T-cell (primary cell): ENCODE measurements at regions not wholly inside any gene's neighbourhood (a gene's known extent, or its start where the extent isn't known, plus 50 kb on each side); places are given as distances from the start of the nearest gene placed in this dataset.
"Not testable (repeated sequence)": the region's sequence is repeated elsewhere in the genome, so short reads cannot be mapped to it uniquely, and the experiment has no call there.

Experiments used
- ATAC-seq, 4 experiments: fragments of 200-7000 bp in 3 of 4; fragments of 150-1000 bp in 1 of 4; cut with Tn5 transposase; replicated peaks in 1 of 4; 1 replicate in 3 of 4; 2 replicates in 1 of 4; pipeline ENCODE4 v1.10.0; 2021; ENCODE audit warnings: moderate library complexity in 3 of 4, mild to moderate bottlenecking in 2 of 4, moderate number of reproducible peaks in 1 of 4
- CTCF ChIA-PET, 2 donors: fragments of 300-600 bp; sonication (Branson Sonifier 250); formaldehyde crosslinking; loops; one replicate each; lab custom pipeline; 2022; ENCODE audit warnings: antibody characterized with exemption in 2 of 2; lab: Charles Lee
- POLR2A ChIA-PET, 2 donors: fragments of 300-600 bp; sonication (Branson Sonifier 250); formaldehyde crosslinking; loops; one replicate each; lab custom pipeline; 2022; ENCODE audit warnings: antibody characterized with exemption in 2 of 2; lab: Charles Lee
- DNase-seq, 35 experiments: peaks; one replicate each; pipeline versions ENCODE4 v3.0.0 to v3.0.0-alpha.2; 2013 to 2023
- H3K27ac ChIP-seq: one replicate; pipeline ENCODE4 v1.5.1; 2013; ENCODE audit warnings: low read length
- H3K27me3 ChIP-seq, 2 experiments: replicated peaks in 1 of 2; 1 replicate in 1 of 2; 2 replicates in 1 of 2; pipeline versions ENCODE4 v1.6.1 to v1.7.0; 2013; ENCODE audit warnings: low read length in 1 of 2, mixed read lengths in 1 of 2; ENCODE audit not compliant: control insufficient read depth in 2 of 2, insufficient read depth in 2 of 2; ENCODE audit errors: extremely low read depth in 1 of 2
- H3K36me3 ChIP-seq, 2 donors: 1 replicate in 1 of 2; 2 replicates in 1 of 2; pipeline versions ENCODE4 v1.6.1 to v1.7.0; 2013; ENCODE audit warnings: low read length in 1 of 2; ENCODE audit not compliant: control insufficient read depth in 2 of 2, insufficient read depth in 1 of 2; ENCODE audit errors: extremely low read depth in 1 of 2
- H3K4me1 ChIP-seq, 2 experiments: 1 replicate in 1 of 2; 2 replicates in 1 of 2; pipeline versions ENCODE4 v1.6.1 to v1.7.0; 2013; ENCODE audit warnings: low read length in 2 of 2, mixed read lengths in 1 of 2; ENCODE audit not compliant: insufficient read depth in 2 of 2, control insufficient read depth in 1 of 2; ENCODE audit errors: extremely low read depth in 1 of 2
- H3K4me3 ChIP-seq, 2 donors: 1 replicate in 1 of 2; 2 replicates in 1 of 2; pipeline versions ENCODE4 v1.5.1 to v1.7.0; 2013; ENCODE audit warnings: mild to moderate bottlenecking in 2 of 2, low read length in 1 of 2, moderate library complexity in 1 of 2; ENCODE audit not compliant: control insufficient read depth in 1 of 2; ENCODE audit errors: extremely low read depth in 1 of 2
- H3K9me3 ChIP-seq: 2 replicates; pipeline ENCODE4 v1.7.0; 2013
- H3K27ac Mint-ChIP-seq, 2 donors: one replicate each; pipeline ENCODE4 v1.8.0; 2020 to 2021; ENCODE audit warnings: mild to moderate bottlenecking in 2 of 2, mixed read lengths in 2 of 2
- H3K27me3 Mint-ChIP-seq, 2 donors: one replicate each; pipeline ENCODE4 v1.8.0; 2021 to 2022; ENCODE audit warnings: mixed read lengths in 2 of 2
- H3K36me3 Mint-ChIP-seq: one replicate; pipeline ENCODE4 v1.8.0; 2021; ENCODE audit warnings: mixed read lengths
- H3K4me1 Mint-ChIP-seq, 3 donors: one replicate each; pipeline ENCODE4 v1.8.0; 2020 to 2022; ENCODE audit warnings: mixed read lengths in 3 of 3, mild to moderate bottlenecking in 1 of 3
- H3K4me3 Mint-ChIP-seq, 3 donors: one replicate each; pipeline ENCODE4 v1.8.0; 2020 to 2022; ENCODE audit warnings: mild to moderate bottlenecking in 3 of 3, mixed read lengths in 3 of 3, moderate library complexity in 3 of 3
- H3K9me3 Mint-ChIP-seq, 3 donors: one replicate each; pipeline ENCODE4 v1.8.0; 2020 to 2022; ENCODE audit warnings: mixed read lengths in 3 of 3
- WGBS: methylation state at CpG from one replicate; pipeline ENCODE4 v1.1.5; 2013; ENCODE audit warnings: missing lambda C conversion rate; ENCODE audit not compliant: insufficient coverage; 5-methylcytosine and 5-hydroxymethylcytosine counted together

- DNase-seq (no peak), ATAC-seq (no peak)
- Mint-ChIP-seq H3K27ac (no peak overlapping the region), H3K4me3 (no peak overlapping the region), H3K27me3 (no peaks in the 10 kb centered on the region), H3K9me3 (peaks cover 0 to 14% (median 8%) of the 10 kb centered on the region in 3 donors), H3K36me3 (no peaks in the 10 kb centered on the region), H3K4me1 (no peaks in the 10 kb centered on the region)
- POLR2A ChIA-PET: no interaction called here
- Histone ChIP-seq H3K4me3 (no peak overlapping the region), H3K27ac (no peak overlapping the region), H3K9me3 (no peaks in the 10 kb centered on the region), H3K36me3 (no peaks in the 10 kb centered on the region), H3K27me3 (no peaks in the 10 kb centered on the region), H3K4me1 (no peaks in the 10 kb centered on the region)
- CTCF ChIA-PET: no interaction called here
- WGBS: 81% methylated on average over 3 of the region's 9 CpGs
Observed at GRCh38 chr7:119271147-119271779, 1001.7 kb upstream of the KCND2 start.

DNA sequence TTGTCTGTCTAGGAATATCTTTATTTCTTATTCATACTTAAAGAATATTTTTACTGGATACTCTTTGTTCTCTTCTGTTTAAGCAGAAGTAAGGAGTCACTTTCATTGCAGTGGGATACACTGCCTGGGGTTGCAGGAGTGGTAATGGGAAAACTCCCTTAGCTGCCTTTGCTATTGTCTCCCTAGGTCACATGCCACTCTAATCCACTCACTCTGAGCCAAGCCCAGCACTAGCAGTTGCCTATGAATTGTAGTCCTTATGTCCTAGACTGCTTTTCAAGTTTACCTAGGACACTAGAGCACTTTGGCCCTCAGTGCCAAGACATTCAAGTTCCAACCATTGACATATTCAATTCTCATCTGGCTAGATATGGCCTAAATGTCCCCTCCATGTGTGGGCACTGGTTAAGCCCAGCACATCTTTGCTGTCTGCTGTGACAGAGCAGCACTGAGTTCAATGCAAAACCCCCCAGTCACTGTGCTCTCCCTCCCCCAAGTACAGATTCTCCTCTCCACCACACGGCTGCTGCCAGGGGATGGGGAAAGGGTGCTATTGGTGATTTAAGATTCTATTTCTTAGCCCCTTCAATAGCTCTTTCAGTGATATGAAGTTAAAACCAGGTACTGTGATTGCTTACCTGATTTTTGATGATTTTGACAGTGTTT is 991.7 kb upstream of the KCND2 start:
- Histone ChIP-seq H3K4me1 (no peaks in the 10 kb centered on the region), H3K9me3 (no peaks in the 10 kb centered on the region), H3K4me3 (no peak overlapping the region), H3K36me3 (no peaks in the 10 kb centered on the region), H3K27me3 (no peaks in the 10 kb centered on the region), H3K27ac (no peak overlapping the region)
- Mint-ChIP-seq H3K36me3 (no peaks in the 10 kb centered on the region), H3K9me3 (peaks cover 5 to 12% (median 6%) of the 10 kb centered on the region in 3 donors), H3K4me3 (no peak overlapping the region), H3K4me1 (no peaks in the 10 kb centered on the region), H3K27me3 (no peaks in the 10 kb centered on the region), H3K27ac (no peak overlapping the region)
- CTCF ChIA-PET: no interaction called here
- ATAC-seq (no peak), DNase-seq (no peak)
- POLR2A ChIA-PET: no interaction called here
- WGBS: no CpG with 5 or more reads among the region's 1 CpG

DNA sequence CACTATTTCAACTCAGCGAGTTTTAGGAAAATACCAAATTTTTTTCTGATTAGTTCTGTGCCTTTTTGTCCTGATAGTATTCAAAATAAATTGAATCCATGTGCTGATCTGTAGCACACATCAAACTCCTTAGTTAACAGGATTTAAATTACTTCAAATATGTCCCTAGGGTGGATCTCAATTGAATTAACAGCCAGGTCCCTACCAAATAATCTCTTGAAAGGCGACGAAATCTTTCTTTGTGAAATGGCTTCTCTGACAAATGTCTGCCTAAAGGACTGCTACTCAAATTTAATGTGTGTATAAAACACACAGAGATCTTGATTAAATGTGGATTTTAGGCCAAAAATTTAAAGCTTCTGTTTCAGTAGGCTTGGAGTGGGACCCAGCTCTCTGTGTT is 989.6 kb upstream of the KCND2 start:
- Mint-ChIP-seq H3K36me3 (no peaks in the 10 kb centered on the region), H3K4me3 (no peak overlapping the region), H3K4me1 (no peaks in the 10 kb centered on the region), H3K9me3 (peaks cover 0 to 12% (median 3%) of the 10 kb centered on the region in 3 donors), H3K27ac (no peak overlapping the region), H3K27me3 (no peaks in the 10 kb centered on the region)
- CTCF ChIA-PET: no interaction called here
- Histone ChIP-seq H3K9me3 (no peaks in the 10 kb centered on the region), H3K27ac (no peak overlapping the region), H3K27me3 (no peaks in the 10 kb centered on the region), H3K4me3 (no peak overlapping the region), H3K4me1 (no peaks in the 10 kb centered on the region), H3K36me3 (no peaks in the 10 kb centered on the region)
- DNase-seq: no peak
- POLR2A ChIA-PET: no interaction called here
- ATAC-seq: no peak
- no CpG with 5 or more reads among the region's 3 CpGs for WGBS

GRCh38 chr7:119288416-119288815 is 984.6 kb upstream of the KCND2 start:
- Mint-ChIP-seq H3K27me3 (no peaks in the 10 kb centered on the region), H3K9me3 (peaks cover 0 to 12% (median 2%) of the 10 kb centered on the region in 3 donors), H3K4me1 (no peaks in the 10 kb centered on the region), H3K36me3 (no peaks in the 10 kb centered on the region), H3K27ac (no peak overlapping the region), H3K4me3 (no peak overlapping the region)
- Histone ChIP-seq H3K27ac (no peak overlapping the region), H3K27me3 (no peaks in the 10 kb centered on the region), H3K4me3 (no peak overlapping the region), H3K36me3 (no peaks in the 10 kb centered on the region), H3K4me1 (no peaks in the 10 kb centered on the region), H3K9me3 (no peaks in the 10 kb centered on the region)
- ChIA-PET POLR2A (no interaction called here), CTCF (no interaction called here)
- DNase-seq (no peak), ATAC-seq (no peak)
- no CpG with 5 or more reads among the region's 1 CpG for WGBS

DNA sequence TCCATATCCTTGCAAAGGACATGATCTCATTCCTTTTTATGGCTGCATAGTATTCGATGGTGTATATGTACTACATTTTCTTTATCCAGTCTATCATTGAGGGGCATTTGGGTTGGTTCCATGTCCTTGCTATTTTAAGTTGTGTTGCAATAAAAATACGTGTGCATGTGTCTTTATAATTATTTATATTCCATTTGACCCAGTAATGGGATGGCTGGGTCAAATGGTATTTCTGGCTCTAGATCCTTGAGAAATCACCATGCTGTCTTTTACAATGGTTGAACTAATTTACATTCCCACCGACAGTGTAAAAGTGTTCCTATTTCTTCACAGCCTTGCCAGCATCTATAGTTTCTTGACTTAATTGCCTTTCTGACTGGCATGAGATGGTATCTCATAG is 972.6 kb upstream of the KCND2 start:
- DNase-seq, H3K27me3 Mint-ChIP-seq, H3K4me3 Mint-ChIP-seq, H3K9me3 ChIP-seq, H3K27me3 ChIP-seq, CTCF ChIA-PET, H3K27ac ChIP-seq, H3K4me1 ChIP-seq, H3K36me3 ChIP-seq, H3K4me1 Mint-ChIP-seq, ATAC-seq, POLR2A ChIA-PET, H3K27ac Mint-ChIP-seq, H3K36me3 Mint-ChIP-seq, H3K4me3 ChIP-seq: not testable (repeated sequence)
- peaks cover 7 to 13% (median 7%) of the 10 kb centered on the region in 3 donors for H3K9me3 Mint-ChIP-seq
- no CpG with 5 or more reads among the region's 3 CpGs for WGBS

- no CpG with 5 or more reads among the region's 1 CpG for WGBS
- Histone ChIP-seq H3K36me3 (no peaks in the 10 kb centered on the region), H3K4me3 (no peak overlapping the region), H3K9me3 (no peaks in the 10 kb centered on the region), H3K27me3 (no peaks in the 10 kb centered on the region), H3K27ac (no peak overlapping the region), H3K4me1 (no peaks in the 10 kb centered on the region)
- ChIA-PET CTCF (interaction anchor here in 1 of 2 donors (0.5 kb wide), 1 partner anchor 1902 kb away, joined by 3 read pairs; no protein-coding TSS in a partner anchor), POLR2A (no interaction called here)
- Mint-ChIP-seq H3K4me3 (no peak overlapping the region), H3K27me3 (no peaks in the 10 kb centered on the region), H3K27ac (no peak overlapping the region), H3K4me1 (no peaks in the 10 kb centered on the region), H3K36me3 (no peaks in the 10 kb centered on the region), H3K9me3 (peaks cover 4 to 14% (median 9%) of the 10 kb centered on the region in 3 donors)
- ATAC-seq (no peak), DNase-seq (no peak)
Observed at GRCh38 chr7:119320316-119320715, 952.7 kb upstream of the KCND2 start.
